ENCODE measurements at regions not wholly inside any gene's neighbourhood (a gene's known extent, or its start where the extent isn't known, plus 50 kb on each side); places are given as distances from the start of the nearest gene placed in this dataset.

GRCh38 chr18:54020156-54020745 is 204.2 kb downstream of the MBD2 start:
- DNase-seq = no peak

GRCh38 chr18:54019641-54020040 is 204.8 kb downstream of the MBD2 start:
- no peak for DNase-seq

- no peak for DNase-seq
Observed at GRCh38 chr18:54013452-54013851, 211.0 kb downstream of the MBD2 start.

GRCh38 chr18:54004828-54005227 is 219.6 kb downstream of the MBD2 start:
- no peak for DNase-seq

GRCh38 chr18:54003195-54003594 is 221.3 kb downstream of the MBD2 start:
- no peak for DNase-seq

- DNase-seq = no peak
Observed at GRCh38 chr18:53997064-53997463, 227.4 kb downstream of the MBD2 start.

GRCh38 chr18:53994016-53994415 is 230.5 kb downstream of the MBD2 start:
- DNase-seq = no peak

GRCh38 chr18:53991805-53992204 is 232.7 kb downstream of the MBD2 start:
- DNase-seq = no peak

- no peak for DNase-seq
Observed at GRCh38 chr18:53991202-53991601, 233.3 kb downstream of the MBD2 start.

GRCh38 chr18:53990485-53990884 is 234.0 kb downstream of the MBD2 start:
- DNase-seq = no peak

GRCh38 chr18:53984021-53984420 is 240.4 kb downstream of the MBD2 start:
- no peak for DNase-seq

- no peak for DNase-seq
Observed at GRCh38 chr18:53971331-53971730, 253.1 kb downstream of the MBD2 start.

- no peak for DNase-seq
Observed at GRCh38 chr18:53952700-53953099, 271.8 kb downstream of the MBD2 start.

GRCh38 chr18:53950545-53950944 is 273.9 kb downstream of the MBD2 start:
- no peak for DNase-seq

- no peak for DNase-seq
Observed at GRCh38 chr18:53948991-53949390, 275.5 kb downstream of the MBD2 start.

- DNase-seq = no peak
Observed at GRCh38 chr18:53947092-53947640, 277.3 kb downstream of the MBD2 start.

GRCh38 chr18:53946594-53946993 is 277.9 kb downstream of the MBD2 start:
- DNase-seq = no peak

GRCh38 chr18:53944721-53945120 is 279.7 kb downstream of the MBD2 start:
- no peak for DNase-seq

GRCh38 chr18:53943326-53943860 is 281.1 kb downstream of the MBD2 start:
- no peak for DNase-seq

- no peak for DNase-seq
Observed at GRCh38 chr18:53941601-53942338, 282.7 kb downstream of the MBD2 start.

- no peak for DNase-seq
Observed at GRCh38 chr18:53937037-53937436, 287.4 kb downstream of the MBD2 start.

- no peak for DNase-seq
Observed at GRCh38 chr18:53935803-53936202, 288.7 kb downstream of the MBD2 start.

GRCh38 chr18:53935399-53935798 is 289.1 kb downstream of the MBD2 start:
- DNase-seq = no peak

All from activated CD4-positive, alpha-beta T cell treated with anti-CD3 and anti-CD28 coated beads, Interleukin-2, amount 50 U/mL, for 16 hours (primary cell).